Coronary artery (tissue), 2 donors: ENCODE measurements at regions not wholly inside any gene's neighbourhood (a gene's known extent, or its start where the extent isn't known, plus 50 kb on each side); places are given as distances from the start of the nearest gene placed in this dataset.

Experiments
- DNase-seq: peaks from one replicate; pipeline ENCODE4 v3.0.0-alpha.2; 2017; ENCODE audit warnings: low spot score
- H3K27ac ChIP-seq, 2 donors: fragments of 200-600 bp; sonication (generic); one replicate each; pipeline ENCODE4 v1.5.1; 2016 to 2019
- H3K4me3 ChIP-seq: fragments of 200-600 bp; sonication (generic); 2 replicates; pipeline ENCODE4 v1.5.1; 2016; ENCODE audit warnings: mild to moderate bottlenecking, moderate library complexity
- CTCF ChIP-seq: fragments of 200-600 bp; sonication (generic); IDR thresholded peaks from one replicate; pipeline ENCODE4 v1.5.1; 2019; ENCODE audit warnings: antibody characterized with exemption

- TF ChIP-seq CTCF = no peak
- DNase-seq = peak; percentile 36
- Histone ChIP-seq H3K4me3 (no peak overlapping the region), H3K27ac (no peak overlapping the region)
These were observed 330.5 kb upstream of the SFSWAP start for GRCh38 chr12:131380220-131380964.

- H3K4me3 ChIP-seq = no peak overlapping the region
- peak; percentile 66 for DNase-seq
- H3K27ac ChIP-seq = no peak overlapping the region
- no peak for TF ChIP-seq CTCF
These were observed 329.8 kb upstream of the SFSWAP start for GRCh38 chr12:131380965-131381705.

- DNase-seq = peak; percentile 55
- H3K4me3 ChIP-seq = no peak overlapping the region
- no peak for TF ChIP-seq CTCF
- H3K27ac ChIP-seq = no peak overlapping the region
These were observed 329.0 kb upstream of the SFSWAP start for GRCh38 chr12:131381716-131382430.

- Histone ChIP-seq H3K4me3 (no peak overlapping the region), H3K27ac (no peak overlapping the region)
- DNase-seq = peak; percentile 28
- TF ChIP-seq CTCF = no peak
These were observed 327.6 kb upstream of the SFSWAP start for GRCh38 chr12:131383291-131383690.

GRCh38 chr12:131383741-131384543, 326.9 kb upstream of the SFSWAP start:
- DNase-seq = peak; percentile 54
- no peak for TF ChIP-seq CTCF
- H3K4me3 ChIP-seq = no peak overlapping the region
- no peak overlapping the region for H3K27ac ChIP-seq

GRCh38 chr12:131384544-131384855, 326.4 kb upstream of the SFSWAP start:
- DNase-seq = no peak
- Histone ChIP-seq H3K4me3 (no peak overlapping the region), H3K27ac (no peak overlapping the region)
- no peak for TF ChIP-seq CTCF
